HK-2 (cell line): ENCODE measurements at regions not wholly inside any gene's neighbourhood (a gene's known extent, or its start where the extent isn't known, plus 50 kb on each side); places are given as distances from the start of the nearest gene placed in this dataset.

Experiments
- DNase-seq: peaks from one replicate; pipeline ENCODE4 v3.0.0-alpha.2; 2018; ENCODE audit not compliant: unreplicated experiment

GRCh38 chr2:236673126-236673822 is 103.6 kb downstream of the ACKR3 start:
- no peak for DNase-seq

GRCh38 chr2:236673823-236674185 is 104.2 kb downstream of the ACKR3 start:
- DNase-seq: no peak

DNA sequence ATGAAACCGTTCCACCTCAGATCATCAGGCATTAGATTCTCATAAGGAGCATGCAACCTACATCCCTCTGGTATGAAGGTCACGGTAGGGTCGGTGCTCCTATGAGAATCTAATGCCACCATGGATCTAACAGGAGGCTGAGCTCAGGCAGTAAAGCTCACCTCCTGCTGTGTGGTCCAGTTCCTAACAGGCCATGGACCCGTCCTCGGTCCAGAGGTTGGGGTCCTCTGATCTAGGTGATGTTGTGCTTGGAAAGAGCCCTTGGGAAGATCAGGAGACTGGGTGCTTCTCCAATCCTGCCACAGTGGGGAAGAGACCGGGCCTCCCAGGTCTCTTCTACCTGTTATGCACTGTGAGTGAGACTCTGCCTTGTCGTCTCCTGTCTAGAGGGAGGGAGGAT is 104.6 kb downstream of the ACKR3 start:
- DNase-seq: no peak

DNA sequence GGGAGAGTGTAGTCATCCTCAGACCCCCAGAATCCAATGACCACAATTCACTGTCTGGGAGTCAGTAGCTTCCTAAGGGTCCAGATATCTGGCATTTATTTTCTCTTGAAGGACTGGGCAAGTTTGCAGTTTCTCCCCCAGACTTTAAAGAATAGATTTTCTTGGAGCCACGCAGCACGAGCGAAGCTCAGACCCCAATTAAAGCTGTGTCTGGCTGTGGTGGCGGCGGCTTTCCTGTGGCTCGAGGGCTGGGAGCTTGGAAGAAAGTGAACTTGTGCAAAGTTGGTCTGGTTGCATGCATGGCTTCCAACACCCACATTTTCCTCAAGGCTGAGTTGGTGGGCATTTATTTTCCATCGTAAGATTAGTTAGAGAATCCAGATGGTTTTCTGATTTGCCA is 105.0 kb downstream of the ACKR3 start:
- no peak for DNase-seq

DNA sequence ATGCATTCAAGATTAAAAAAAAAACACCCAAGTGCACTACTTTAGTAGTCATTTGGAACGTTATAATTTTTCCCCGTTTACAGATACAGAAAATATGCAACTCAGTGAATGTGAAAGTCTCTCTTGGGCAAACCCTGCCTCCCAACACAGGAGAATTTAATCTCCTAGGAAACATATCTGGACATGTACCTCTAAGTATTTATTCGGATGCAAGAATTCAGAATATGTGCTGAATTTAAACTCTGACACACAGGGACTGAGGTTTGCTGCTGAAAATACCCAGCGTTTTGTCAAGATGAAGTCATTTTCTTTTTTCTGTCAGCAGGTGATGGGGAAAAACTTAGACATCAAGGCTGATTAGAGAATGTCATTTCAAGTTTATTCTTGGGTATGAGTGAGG is 105.4 kb downstream of the ACKR3 start:
- DNase-seq: no peak

GRCh38 chr2:236675526-236675925 is 105.9 kb downstream of the ACKR3 start:
- no peak for DNase-seq

GRCh38 chr2:236676136-236676873 is 106.7 kb downstream of the ACKR3 start:
- DNase-seq: no peak

- DNase-seq: no peak
Measured at GRCh38 chr2:236677368-236677767, 107.7 kb downstream of the ACKR3 start.

- no peak for DNase-seq
Measured at GRCh38 chr2:236678307-236678975, 108.8 kb downstream of the ACKR3 start.

DNA sequence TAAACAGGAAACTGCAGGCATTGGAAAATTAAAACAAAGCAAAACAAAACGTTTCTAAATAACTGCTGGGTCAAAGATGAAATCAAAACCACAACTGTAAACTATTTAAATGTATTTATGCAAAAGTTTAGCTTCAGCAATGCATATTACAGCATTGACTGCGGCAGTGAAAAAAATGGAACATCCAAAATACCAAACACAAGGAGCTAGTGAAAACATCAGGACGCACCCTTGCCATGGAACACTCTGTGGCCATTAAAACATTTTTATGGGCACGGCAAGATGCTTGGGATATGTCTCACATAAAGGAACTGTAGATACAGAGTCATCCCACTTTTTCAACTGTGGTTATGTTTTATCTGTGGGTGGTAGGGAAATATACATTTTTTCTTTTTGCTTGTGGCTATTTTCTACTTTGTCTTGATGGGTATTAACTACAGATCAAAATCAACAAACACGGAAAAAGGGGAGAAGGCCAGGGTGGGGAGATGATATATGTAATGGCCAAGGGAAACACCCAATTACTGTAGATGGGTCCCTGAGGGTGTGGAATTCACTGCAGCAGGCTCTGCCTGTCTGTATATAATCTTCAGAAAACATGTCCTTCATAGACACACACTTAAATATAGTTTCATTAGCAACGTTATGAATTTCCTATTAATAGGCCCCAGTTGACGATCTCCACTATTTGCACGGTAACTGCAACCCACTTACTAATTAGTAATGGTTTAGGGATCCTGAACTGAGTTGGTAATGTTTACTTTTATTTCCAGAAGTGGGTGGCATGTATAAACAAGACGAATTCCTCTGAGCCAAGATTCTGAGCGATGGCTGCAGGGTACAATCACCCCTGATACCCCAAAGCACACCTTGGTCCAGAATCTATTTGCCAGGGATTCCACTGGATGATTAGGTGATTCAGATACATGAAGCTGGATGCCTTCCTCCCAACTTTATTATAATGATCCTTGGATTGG is 110.5 kb downstream of the ACKR3 start:
- DNase-seq: no peak

DNA sequence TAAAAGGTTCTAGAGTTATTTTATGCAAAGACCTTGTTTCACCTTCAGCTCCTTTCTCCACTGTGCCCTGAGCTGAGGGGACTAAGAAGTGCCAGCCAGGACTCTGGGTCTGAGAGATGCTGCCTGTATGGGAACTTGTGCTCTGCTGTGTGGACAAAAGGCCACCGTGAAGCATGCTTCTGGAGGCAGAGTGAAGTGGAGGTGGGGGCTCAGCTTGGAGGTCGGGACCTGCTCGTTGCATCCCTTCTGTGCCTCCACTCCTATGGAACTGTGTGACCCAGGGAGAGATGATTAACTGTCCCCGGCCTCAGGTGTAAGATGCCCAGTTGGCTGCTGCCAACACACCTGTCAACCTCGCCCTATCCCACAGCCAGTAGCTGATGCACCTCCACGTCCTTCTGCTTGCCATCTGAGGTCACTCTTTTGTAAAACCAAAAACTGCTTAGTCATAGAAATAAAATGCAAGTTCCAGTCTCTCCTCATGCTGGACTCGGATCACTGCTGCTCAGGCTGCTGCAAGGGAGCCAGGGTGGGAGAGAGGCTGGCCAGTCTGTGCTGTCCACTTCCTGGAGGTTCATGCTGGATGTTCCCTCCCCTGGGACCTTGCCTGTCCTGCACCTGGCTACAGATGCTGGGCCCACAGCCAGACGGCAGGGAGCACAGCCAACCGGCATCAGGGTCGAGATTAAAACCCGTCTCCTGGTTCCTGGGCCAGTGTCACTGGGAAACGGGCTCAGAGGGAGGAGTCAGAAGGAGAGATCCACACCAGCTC is 113.2 kb downstream of the ACKR3 start:
- DNase-seq: no peak

GRCh38 chr2:236684504-236685256 is 115.1 kb downstream of the ACKR3 start:
- DNase-seq: no peak

DNA sequence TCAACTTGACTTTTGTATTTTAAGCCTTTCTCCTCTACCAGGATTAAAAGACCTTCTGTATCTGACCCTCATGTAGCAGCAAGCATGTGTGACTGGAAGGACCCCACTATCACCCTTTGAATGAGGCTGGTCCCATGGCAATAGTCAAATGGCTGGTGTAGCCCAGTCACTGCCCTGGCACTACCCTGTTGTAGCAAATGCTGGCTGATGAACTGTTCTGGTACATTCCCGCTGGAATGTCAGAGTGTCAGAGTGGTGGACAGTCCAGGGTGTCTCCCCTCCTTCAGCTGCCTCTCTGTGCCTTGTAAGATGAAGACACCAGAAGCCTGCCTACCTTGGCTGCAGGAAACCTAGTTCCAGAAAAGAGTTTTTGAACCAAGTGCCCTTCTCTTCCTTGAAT is 115.7 kb downstream of the ACKR3 start:
- no peak for DNase-seq

GRCh38 chr2:236685979-236686520 is 116.4 kb downstream of the ACKR3 start:
- DNase-seq: no peak

DNA sequence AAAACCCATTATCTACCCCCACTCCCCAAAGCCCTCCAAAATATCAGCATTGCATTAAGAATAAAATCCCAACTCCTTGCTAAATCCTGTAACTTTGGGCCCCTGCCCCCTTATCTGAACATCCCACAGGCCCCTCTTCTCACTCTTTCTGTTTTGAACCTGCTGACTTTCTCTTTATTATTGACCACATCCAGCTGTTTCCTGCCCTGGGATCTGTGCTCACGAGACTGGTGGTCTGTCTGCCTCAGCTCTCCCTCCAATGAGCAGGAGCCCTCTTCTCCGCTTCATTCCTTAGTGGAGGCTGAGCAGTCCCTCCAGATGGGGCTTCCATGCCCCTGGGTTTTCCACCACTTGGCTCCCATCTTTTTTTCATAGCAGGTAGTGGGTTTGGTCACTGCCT is 116.9 kb downstream of the ACKR3 start:
- no peak for DNase-seq

- no peak for DNase-seq
Measured at GRCh38 chr2:236687296-236687965, 117.8 kb downstream of the ACKR3 start.

- no peak for DNase-seq
Measured at GRCh38 chr2:236688157-236688556, 118.5 kb downstream of the ACKR3 start.

DNA sequence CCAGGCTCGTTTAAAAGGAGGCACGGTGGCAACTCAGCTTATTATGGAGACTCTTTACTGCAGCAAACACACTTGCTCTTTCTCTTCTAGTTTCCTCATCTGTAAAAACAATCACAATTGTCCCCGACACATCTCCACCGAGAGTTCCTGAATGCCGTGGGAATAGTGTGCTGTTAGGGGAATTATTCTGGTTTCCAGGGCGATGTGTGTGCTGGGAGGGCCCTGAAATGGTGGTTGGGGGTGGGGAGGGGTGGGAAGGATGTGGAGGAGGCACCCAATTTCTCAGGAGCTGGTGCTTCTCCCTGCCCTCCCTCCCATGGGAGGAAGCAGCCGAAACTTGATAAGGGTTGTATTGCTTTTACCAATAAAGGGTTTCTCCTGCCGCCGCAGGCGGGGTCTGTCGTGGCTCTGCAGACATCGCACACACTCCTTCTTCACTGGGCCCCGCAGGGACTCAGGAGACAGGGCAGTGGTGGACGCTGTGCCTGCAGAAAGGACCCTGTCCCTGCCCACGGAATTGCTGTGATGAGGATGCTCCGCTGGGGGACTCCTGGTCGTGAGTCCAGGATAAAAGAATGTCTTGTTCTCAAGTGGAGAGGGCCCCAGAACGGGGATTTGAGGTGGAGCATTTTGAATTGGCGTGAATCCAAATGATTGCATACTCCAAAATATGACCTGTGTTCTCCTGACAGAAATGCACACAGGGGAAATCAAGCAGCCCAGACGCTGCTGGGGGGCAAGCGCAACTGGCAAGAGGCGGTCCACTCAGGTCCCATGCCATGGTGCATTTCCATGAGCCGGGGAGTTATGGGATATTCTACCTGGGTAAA is 119.2 kb downstream of the ACKR3 start:
- DNase-seq: no peak

DNA sequence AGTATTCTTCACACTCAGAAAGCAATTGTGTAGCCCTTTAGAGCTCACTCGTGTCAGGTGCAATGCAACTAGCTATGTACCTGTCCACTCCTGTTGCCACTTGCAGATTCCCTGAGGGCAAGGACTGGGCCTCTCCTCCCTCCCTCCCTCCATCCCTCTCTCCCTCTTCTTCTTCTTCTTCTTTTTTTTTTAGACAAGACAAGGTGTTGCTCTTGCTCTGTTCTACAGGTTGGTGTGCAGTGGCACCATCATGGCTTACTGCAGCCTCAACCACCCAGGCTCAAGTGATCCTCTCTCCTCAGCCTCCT is 119.7 kb downstream of the ACKR3 start:
- DNase-seq: no peak
